WTC11 (cell line): ENCODE measurements at regions not wholly inside any gene's neighbourhood (a gene's known extent, or its start where the extent isn't known, plus 50 kb on each side); places are given as distances from the start of the nearest gene placed in this dataset.

ENCODE experiments used
- ARID4B ChIP-seq: sonication (generic); formaldehyde crosslinking; IDR thresholded peaks from 2 replicates; pipeline ENCODE4 v1.8.0; 2023; ENCODE audit warnings: missing genetic modification reagents, mild to moderate bottlenecking, borderline replicate concordance
- ATF3 ChIP-seq: sonication (generic); formaldehyde crosslinking; conservative IDR thresholded peaks from 2 replicates; pipeline ENCODE4 v1.8.1; 2022; ENCODE audit warnings: mild to moderate bottlenecking, missing genetic modification reagents
- CTCF ChIP-seq: fragments of 200-600 bp; IDR thresholded peaks from 2 replicates; pipeline ENCODE4 v1.8.0; 2022; ENCODE audit warnings: antibody characterized with exemption
- MAX ChIP-seq: sonication (generic); formaldehyde crosslinking; IDR thresholded peaks from 2 replicates; pipeline ENCODE4 v1.8.0; 2022; ENCODE audit warnings: mild to moderate bottlenecking, missing genetic modification reagents
- NFATC4 ChIP-seq: fragments of 250-450 bp; sonication (Bioruptor Pico); IDR thresholded peaks from 2 replicates; pipeline ENCODE4 v1.9.0; 2021; ENCODE audit warnings: mild to moderate bottlenecking
- OVOL2 ChIP-seq: fragments of 250-450 bp; sonication (Bioruptor Pico); IDR thresholded peaks from 2 replicates; pipeline ENCODE4 v1.9.0; 2021; ENCODE audit warnings: mild to moderate bottlenecking, borderline replicate concordance
- PRRX2 ChIP-seq: fragments of 250-450 bp; sonication (Bioruptor Pico); IDR thresholded peaks from 2 replicates; pipeline ENCODE4 v1.8.0; 2021; ENCODE audit warnings: mild to moderate bottlenecking

- TF ChIP-seq CTCF: no peak
- no peak for TF ChIP-seq PRRX2 (CRISPR knock-in tag)
- no peak for TF ChIP-seq MAX (CRISPR knock-in tag)
- TF ChIP-seq OVOL2 (CRISPR knock-in tag): no peak
- TF ChIP-seq ARID4B (CRISPR knock-in tag): no peak
- no peak for TF ChIP-seq NFATC4 (CRISPR knock-in tag)
- TF ChIP-seq ATF3 (CRISPR knock-in tag): no peak
Observed at GRCh38 chr4:33931026-33931425, 2313.3 kb downstream of the ARAP2 start.
